ENCODE measurements at regions not wholly inside any gene's neighbourhood (a gene's known extent, or its start where the extent isn't known, plus 50 kb on each side); places are given as distances from the start of the nearest gene placed in this dataset.

DNA sequence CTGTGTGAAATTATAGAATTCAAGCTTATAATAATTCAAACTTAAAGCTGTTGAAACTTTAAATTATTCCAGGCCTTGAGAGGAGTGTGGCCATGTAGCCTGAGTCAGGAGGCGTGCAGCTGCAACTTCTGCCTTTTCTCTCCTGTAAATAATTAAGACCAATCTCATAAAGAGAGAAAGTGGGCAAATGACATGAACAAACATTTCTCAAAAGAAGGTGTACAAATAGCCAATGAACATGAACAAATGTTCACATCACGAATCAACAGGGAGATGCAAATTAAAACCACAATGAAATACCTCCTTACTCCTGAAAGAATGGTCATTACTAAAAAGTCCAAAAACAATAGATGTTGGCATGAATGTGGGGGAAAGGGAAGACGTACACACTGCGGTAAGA, 149.1 kb upstream of the MYCN start:
- no peak overlapping the region for H3K4me3 ChIP-seq (ENCODE audit: low read length)
- H3K27me3 ChIP-seq (ENCODE audit: control insufficient read depth in 1 of 2, insufficient read depth in 2 of 2, low read length in 2 of 2) = peaks cover 0 to 2% of the 10 kb centered on the region in 2 experiments
- ChIA-PET POLR2A (no interaction called here), CTCF (no interaction called here)
- peaks cover 0 to 14% of the 10 kb centered on the region in 2 experiments for H3K9me3 ChIP-seq (ENCODE audit: control insufficient read depth in 1 of 2, insufficient read depth in 1 of 2, low read length in 2 of 2)
- TF ChIP-seq, protein P1, sequence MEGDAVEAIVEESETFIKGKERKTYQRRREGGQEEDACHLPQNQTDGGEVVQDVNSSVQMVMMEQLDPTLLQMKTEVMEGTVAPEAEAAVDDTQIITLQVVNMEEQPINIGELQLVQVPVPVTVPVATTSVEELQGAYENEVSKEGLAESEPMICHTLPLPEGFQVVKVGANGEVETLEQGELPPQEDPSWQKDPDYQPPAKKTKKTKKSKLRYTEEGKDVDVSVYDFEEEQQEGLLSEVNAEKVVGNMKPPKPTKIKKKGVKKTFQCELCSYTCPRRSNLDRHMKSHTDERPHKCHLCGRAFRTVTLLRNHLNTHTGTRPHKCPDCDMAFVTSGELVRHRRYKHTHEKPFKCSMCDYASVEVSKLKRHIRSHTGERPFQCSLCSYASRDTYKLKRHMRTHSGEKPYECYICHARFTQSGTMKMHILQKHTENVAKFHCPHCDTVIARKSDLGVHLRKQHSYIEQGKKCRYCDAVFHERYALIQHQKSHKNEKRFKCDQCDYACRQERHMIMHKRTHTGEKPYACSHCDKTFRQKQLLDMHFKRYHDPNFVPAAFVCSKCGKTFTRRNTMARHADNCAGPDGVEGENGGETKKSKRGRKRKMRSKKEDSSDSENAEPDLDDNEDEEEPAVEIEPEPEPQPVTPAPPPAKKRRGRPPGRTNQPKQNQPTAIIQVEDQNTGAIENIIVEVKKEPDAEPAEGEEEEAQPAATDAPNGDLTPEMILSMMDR (IDR thresholded peaks at IDR 0.05) = no peak
- H3K27ac ChIP-seq (ENCODE audit: low read depth in 1 of 2, low read length in 2 of 2) = no peak overlapping the region
- intact Hi-C loops (cut with DNase I, micrococcal nuclease) = no loop called here
- Mint-ChIP-seq H3K27ac (no peak overlapping the region), H3K4me3 (no peak overlapping the region), H3K4me1 (ENCODE audit: low read depth) (no peaks in the 10 kb centered on the region), H3K36me3 (ENCODE audit: low read depth) (no peaks in the 10 kb centered on the region), H3K27me3 (no peaks in the 10 kb centered on the region), H3K9me3 (no peaks in the 10 kb centered on the region)
- H3K36me3 ChIP-seq (ENCODE audit: insufficient read depth, low read length) = no peaks in the 10 kb centered on the region
- DNase-seq (no peak), ATAC-seq (ENCODE audit: poor library complexity) (no peak)
- no peaks in the 10 kb centered on the region for H3K4me1 ChIP-seq (ENCODE audit: insufficient read depth, low read length)

DNA sequence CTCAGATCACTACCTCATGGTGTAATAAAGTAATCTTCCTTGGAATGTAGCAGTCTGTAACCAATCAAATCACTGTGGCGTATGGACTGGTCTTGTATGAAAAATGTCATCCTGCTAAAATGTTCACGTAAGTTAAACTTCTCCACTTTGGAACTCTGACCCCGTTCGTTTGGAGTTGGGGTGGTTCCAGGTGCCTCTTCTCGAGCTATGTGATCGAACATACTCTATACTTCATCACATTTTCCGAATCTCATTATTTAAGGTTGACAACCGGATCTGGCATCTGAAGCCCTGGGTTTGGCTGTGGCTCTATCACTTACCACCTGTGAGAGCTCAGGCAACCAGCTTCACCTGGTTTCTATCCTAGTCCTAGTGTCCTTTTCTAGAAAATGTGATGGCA, 148.0 kb upstream of the MYCN start:
- Mint-ChIP-seq H3K27ac (no peak overlapping the region), H3K4me1 (ENCODE audit: low read depth) (no peaks in the 10 kb centered on the region), H3K4me3 (no peak overlapping the region), H3K27me3 (no peaks in the 10 kb centered on the region), H3K9me3 (no peaks in the 10 kb centered on the region), H3K36me3 (ENCODE audit: low read depth) (no peaks in the 10 kb centered on the region)
- POLR2A ChIA-PET = no interaction called here
- TF ChIP-seq, protein P1 (IDR thresholded peaks at IDR 0.05) = no peak
- Histone ChIP-seq H3K27me3 (ENCODE audit: control insufficient read depth in 1 of 2, insufficient read depth in 2 of 2, low read length in 2 of 2) (peaks cover 0 to 2% of the 10 kb centered on the region in 2 experiments), H3K4me3 (ENCODE audit: low read length) (no peak overlapping the region), H3K36me3 (ENCODE audit: insufficient read depth, low read length) (no peaks in the 10 kb centered on the region), H3K4me1 (ENCODE audit: insufficient read depth, low read length) (no peaks in the 10 kb centered on the region), H3K9me3 (ENCODE audit: control insufficient read depth in 1 of 2, insufficient read depth in 1 of 2, low read length in 2 of 2) (peaks cover 0 to 14% of the 10 kb centered on the region in 2 experiments), H3K27ac (ENCODE audit: low read depth in 1 of 2, low read length in 2 of 2) (no peak overlapping the region)
- intact Hi-C loops (cut with DNase I, micrococcal nuclease) = no loop called here
- DNase-seq (no peak), ATAC-seq (ENCODE audit: poor library complexity) (no peak)
- CTCF ChIA-PET = no interaction called here

DNA sequence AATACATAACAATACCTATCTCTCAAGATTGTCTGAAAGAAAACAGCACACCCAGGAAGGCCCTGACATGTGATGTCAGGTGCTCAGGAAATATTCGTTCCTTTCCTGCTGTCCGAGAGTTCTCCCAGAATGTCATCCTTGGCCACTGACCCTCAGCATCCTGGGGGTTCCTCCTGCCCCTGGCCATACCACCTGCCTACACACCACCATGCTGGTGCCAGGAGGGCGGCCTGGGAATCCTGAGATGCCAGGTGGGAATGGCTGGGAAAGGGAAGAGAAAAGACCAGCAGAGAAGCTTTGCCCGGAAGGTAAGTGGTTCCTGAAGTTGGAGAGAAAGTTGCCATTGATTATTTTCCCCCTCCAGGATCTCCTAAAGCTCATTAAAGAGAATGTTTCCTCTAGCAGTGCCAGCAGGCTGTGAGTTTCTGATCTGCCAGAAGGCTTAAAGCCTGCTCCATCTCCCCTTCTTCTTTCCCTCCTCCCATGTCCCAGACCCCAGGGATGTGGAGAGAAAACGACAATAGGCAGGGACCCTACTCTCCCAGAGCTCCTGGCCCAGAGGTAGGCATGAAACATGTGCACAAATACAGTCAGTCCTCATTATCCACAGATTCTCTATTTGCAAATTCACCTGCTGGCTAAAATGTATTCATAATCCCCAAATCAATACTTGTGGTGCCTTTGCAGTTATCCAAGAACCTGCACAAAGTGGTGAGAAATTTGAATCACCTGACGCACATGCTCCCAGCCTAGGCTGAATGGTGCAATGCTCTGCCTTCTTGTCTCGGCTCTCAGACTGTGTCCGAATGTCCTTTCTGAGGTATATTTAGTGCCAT, 147.1 kb upstream of the MYCN start:
- CTCF ChIA-PET = no interaction called here

More for the DNA sequence above, 147.1 kb upstream of the MYCN start:
- no peak overlapping the region for H3K27ac Mint-ChIP-seq
- H3K27me3 Mint-ChIP-seq = no peaks in the 10 kb centered on the region
- Histone ChIP-seq H3K36me3 (ENCODE audit: insufficient read depth, low read length) (no peaks in the 10 kb centered on the region), H3K27me3 (ENCODE audit: control insufficient read depth in 1 of 2, insufficient read depth in 2 of 2, low read length in 2 of 2) (peaks cover 0 to 2% of the 10 kb centered on the region in 2 experiments), H3K4me3 (ENCODE audit: low read length) (no peak overlapping the region), H3K27ac (ENCODE audit: low read depth in 1 of 2, low read length in 2 of 2) (no peak overlapping the region), H3K4me1 (ENCODE audit: insufficient read depth, low read length) (no peaks in the 10 kb centered on the region), H3K9me3 (ENCODE audit: control insufficient read depth in 1 of 2, insufficient read depth in 1 of 2, low read length in 2 of 2) (peaks cover 0 to 14% of the 10 kb centered on the region in 2 experiments)
- DNase-seq (no peak), ATAC-seq (ENCODE audit: poor library complexity) (no peak)
- TF ChIP-seq, protein P1 (IDR thresholded peaks at IDR 0.05) = no peak
- H3K4me3 Mint-ChIP-seq = no peak overlapping the region
- no peaks in the 10 kb centered on the region for H3K4me1 Mint-ChIP-seq (ENCODE audit: low read depth)
- POLR2A ChIA-PET = no interaction called here
- H3K9me3 Mint-ChIP-seq = no peaks in the 10 kb centered on the region
- intact Hi-C loops (cut with DNase I, micrococcal nuclease) = no loop called here
- no peaks in the 10 kb centered on the region for H3K36me3 Mint-ChIP-seq (ENCODE audit: low read depth)
